ENCODE measurements at regions not wholly inside any gene's neighbourhood (a gene's known extent, or its start where the extent isn't known, plus 50 kb on each side); places are given as distances from the start of the nearest gene placed in this dataset.

DNA sequence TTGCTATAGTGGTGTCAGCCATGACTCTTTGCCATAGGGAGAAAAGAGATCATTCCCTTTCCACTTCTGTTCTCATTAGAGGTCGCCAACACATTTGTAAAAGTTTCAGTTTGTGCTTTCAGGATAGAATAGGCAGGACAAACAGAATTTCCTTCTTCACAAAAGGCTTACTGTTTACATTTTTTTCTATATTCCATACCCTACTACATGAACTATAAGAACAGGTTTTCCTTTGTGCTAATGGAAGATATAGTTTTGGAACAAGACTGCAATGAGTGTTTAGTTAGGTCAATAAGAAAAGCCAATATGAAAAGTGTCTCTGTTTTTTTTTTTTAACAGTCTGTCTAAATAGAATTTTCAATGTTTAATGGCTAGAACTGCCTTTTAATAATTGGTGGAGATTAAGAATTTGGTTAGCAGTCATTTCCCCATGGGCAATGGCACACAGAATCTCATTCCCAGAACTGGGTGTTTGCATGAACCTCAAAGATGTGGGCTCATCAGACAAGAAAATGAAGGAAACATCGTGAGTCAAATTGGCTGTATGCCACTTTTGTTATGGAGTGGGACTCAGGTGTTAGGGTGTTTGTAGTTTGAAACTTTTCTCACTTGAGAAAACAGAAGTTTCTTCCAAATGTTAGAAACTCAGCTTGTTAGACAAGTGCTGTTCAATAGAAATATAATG, 75.2 kb upstream of the PRLR start:
- TF ChIP-seq EP300 (IDR thresholded peaks at IDR 0.05) (no peak), POLR2A (IDR thresholded peaks at IDR 0.05) (no peak)
- TF ChIP-seq, protein P1, sequence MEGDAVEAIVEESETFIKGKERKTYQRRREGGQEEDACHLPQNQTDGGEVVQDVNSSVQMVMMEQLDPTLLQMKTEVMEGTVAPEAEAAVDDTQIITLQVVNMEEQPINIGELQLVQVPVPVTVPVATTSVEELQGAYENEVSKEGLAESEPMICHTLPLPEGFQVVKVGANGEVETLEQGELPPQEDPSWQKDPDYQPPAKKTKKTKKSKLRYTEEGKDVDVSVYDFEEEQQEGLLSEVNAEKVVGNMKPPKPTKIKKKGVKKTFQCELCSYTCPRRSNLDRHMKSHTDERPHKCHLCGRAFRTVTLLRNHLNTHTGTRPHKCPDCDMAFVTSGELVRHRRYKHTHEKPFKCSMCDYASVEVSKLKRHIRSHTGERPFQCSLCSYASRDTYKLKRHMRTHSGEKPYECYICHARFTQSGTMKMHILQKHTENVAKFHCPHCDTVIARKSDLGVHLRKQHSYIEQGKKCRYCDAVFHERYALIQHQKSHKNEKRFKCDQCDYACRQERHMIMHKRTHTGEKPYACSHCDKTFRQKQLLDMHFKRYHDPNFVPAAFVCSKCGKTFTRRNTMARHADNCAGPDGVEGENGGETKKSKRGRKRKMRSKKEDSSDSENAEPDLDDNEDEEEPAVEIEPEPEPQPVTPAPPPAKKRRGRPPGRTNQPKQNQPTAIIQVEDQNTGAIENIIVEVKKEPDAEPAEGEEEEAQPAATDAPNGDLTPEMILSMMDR (IDR thresholded peaks at IDR 0.05) = no peak
- H3K27me3 ChIP-seq = no peaks in the 10 kb centered on the region
- no peak overlapping the region for H3K4me3 ChIP-seq
- H3K36me3 ChIP-seq = no peaks in the 10 kb centered on the region
- H3K9me3 ChIP-seq = no peaks in the 10 kb centered on the region
- no peaks in the 10 kb centered on the region for H3K4me1 ChIP-seq
- no peak for DNase-seq (ENCODE audit: low spot score in 2 of 2)
- no peak overlapping the region for H3K27ac ChIP-seq
- WGBS, 2 donors = 39 to 44% methylated on average over 2 of the region's 2 CpGs

DNA sequence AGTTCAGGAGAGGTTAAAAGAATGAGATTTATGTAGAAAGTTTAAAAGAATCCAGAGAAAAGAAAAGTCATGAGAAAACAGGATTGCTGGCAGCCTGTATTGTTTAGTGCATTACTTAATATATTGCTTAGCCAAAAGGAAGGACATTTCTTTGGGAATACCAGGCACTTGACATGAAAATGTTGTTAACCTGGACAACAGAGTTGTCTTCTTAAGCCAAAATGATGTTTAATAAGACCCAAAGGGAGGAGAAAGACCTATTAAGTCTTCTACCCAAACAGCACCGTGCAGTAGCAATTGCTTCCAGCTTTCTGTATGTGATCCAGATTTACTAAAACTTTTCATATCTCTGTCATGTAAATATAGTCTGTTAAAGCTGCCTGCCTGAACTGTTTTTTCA, 74.0 kb upstream of the PRLR start:
- H3K9me3 ChIP-seq = no peaks in the 10 kb centered on the region

DNA sequence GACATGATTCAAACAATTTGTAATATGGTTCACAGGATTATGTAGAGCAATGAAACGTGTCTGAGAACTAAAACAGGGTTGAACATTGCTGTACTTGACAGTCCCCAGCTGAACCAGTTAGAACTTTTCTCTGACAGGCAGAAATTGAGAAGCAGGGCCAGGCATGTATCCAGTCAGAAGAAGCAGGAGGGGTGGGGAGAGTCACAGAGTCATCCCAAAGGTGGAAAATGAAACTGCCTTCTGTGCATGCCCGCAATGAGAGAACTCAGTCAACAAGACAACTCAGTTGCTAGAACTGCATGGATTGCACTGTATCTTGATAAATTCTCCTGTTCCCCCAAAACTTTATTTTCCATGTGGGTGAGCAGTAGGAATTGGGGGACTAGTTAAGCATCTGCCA, 72.9 kb upstream of the PRLR start:
- Histone ChIP-seq H3K27ac (no peak overlapping the region), H3K27me3 (no peaks in the 10 kb centered on the region), H3K4me1 (no peaks in the 10 kb centered on the region), H3K36me3 (no peaks in the 10 kb centered on the region), H3K4me3 (no peak overlapping the region), H3K9me3 (no peaks in the 10 kb centered on the region)
- TF ChIP-seq, protein P1 (IDR thresholded peaks at IDR 0.05) = no peak
- TF ChIP-seq POLR2A (IDR thresholded peaks at IDR 0.05) (no peak), EP300 (IDR thresholded peaks at IDR 0.05) (no peak)
- 88 to 91% methylated on average over 2 of the region's 2 CpGs for WGBS, 2 donors
- DNase-seq (ENCODE audit: low spot score in 2 of 2) = no peak

More for the DNA sequence above, 74.0 kb upstream of the PRLR start:
- Histone ChIP-seq H3K27ac (no peak overlapping the region), H3K4me1 (no peaks in the 10 kb centered on the region), H3K27me3 (no peaks in the 10 kb centered on the region), H3K36me3 (no peaks in the 10 kb centered on the region), H3K4me3 (no peak overlapping the region)
- WGBS, 2 donors = 51 to 57% methylated on average over 1 of the region's 1 CpG
- TF ChIP-seq EP300 (IDR thresholded peaks at IDR 0.05) = no peak
- no peak for TF ChIP-seq POLR2A (IDR thresholded peaks at IDR 0.05)
- TF ChIP-seq, protein P1 (IDR thresholded peaks at IDR 0.05) = no peak
- no peak for DNase-seq (ENCODE audit: low spot score in 2 of 2)

DNA sequence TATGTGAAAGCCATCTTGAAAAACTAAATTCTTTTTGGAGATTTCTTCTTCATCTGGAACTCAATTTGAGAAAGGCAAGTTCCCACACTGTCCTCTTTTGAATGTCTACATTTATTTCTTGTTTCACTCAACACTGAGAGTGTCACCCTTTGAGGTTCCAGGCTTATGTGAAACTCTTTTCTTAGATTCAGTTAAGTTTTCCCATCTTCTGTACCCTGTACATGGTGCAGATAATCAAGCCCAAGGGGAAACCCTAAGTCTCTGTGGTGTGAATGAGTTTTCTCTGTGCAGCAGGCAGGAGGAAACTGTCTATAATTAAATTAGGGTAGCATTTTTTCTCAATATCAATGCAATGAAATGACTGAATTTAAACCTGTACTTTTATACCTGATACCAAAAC, 72.3 kb upstream of the PRLR start:
- Histone ChIP-seq H3K4me1 (no peaks in the 10 kb centered on the region), H3K4me3 (no peak overlapping the region), H3K27ac (no peak overlapping the region), H3K9me3 (no peaks in the 10 kb centered on the region), H3K27me3 (no peaks in the 10 kb centered on the region), H3K36me3 (no peaks in the 10 kb centered on the region)
- DNase-seq (ENCODE audit: low spot score in 2 of 2) = no peak
- TF ChIP-seq, protein P1 (IDR thresholded peaks at IDR 0.05) = no peak

DNA sequence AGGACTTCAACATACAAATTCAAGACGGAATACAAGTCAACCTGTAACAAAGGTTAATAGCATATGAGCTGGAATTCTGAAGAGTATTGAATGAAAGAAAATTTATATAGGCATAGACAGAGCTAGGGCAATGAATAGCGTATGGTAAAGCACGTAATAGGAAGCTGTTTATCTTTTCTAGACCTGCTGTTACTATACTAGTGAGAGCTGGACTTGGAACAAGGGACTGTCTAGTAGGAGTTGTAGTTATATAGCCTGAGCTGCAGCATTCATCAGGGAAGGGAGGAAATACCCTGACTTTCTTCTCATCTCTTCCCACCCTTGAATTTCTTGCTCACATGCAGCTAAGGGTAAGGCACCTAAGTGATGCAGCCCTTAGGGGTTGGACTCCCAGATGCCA, 67.5 kb upstream of the PRLR start:
- Histone ChIP-seq H3K27ac (no peak overlapping the region), H3K4me1 (no peaks in the 10 kb centered on the region), H3K9me3 (peaks cover 0 to 2% (median 0%) of the 10 kb centered on the region in 4 donors), H3K4me3 (no peak overlapping the region), H3K27me3 (no peaks in the 10 kb centered on the region), H3K36me3 (no peaks in the 10 kb centered on the region)
- TF ChIP-seq, protein P1 (IDR thresholded peaks at IDR 0.05) = no peak
- no peak for TF ChIP-seq POLR2A (IDR thresholded peaks at IDR 0.05)
- TF ChIP-seq EP300 (IDR thresholded peaks at IDR 0.05) = no peak
- no peak for DNase-seq (ENCODE audit: low spot score in 2 of 2)
- 79 to 87% methylated on average over 3 of the region's 3 CpGs for WGBS, 2 donors

All from tibial nerve (tissue), 4 donors.